ENCODE measurements at regions not wholly inside any gene's neighbourhood (a gene's known extent, or its start where the extent isn't known, plus 50 kb on each side); places are given as distances from the start of the nearest gene placed in this dataset.
A peak's percentile ranks its signal among the peaks of the same experiment; 100 is the strongest.
"Not testable (repeated sequence)": the region's sequence is repeated elsewhere in the genome, so short reads cannot be mapped to it uniquely, and the experiment has no call there.

- H3K9me3 ChIP-seq (ENCODE audit: control insufficient read depth in 2 of 2, low read length in 2 of 2); H3K9ac ChIP-seq (ENCODE audit: low read depth in 1 of 2, low read length in 2 of 2); H3K27ac ChIP-seq (ENCODE audit: low read depth in 2 of 2, low read length in 2 of 2); H3K4me1 ChIP-seq (ENCODE audit: control insufficient read depth in 2 of 2, insufficient read depth in 2 of 2, low read length in 2 of 2); H3K27me3 ChIP-seq (ENCODE audit: control insufficient read depth in 2 of 2, insufficient read depth in 2 of 2, low read length in 2 of 2); H3K36me3 ChIP-seq (ENCODE audit: control insufficient read depth in 2 of 2, insufficient read depth in 2 of 2, low read length in 2 of 2); H3K4me3 ChIP-seq (ENCODE audit: low read length in 2 of 2): not testable (repeated sequence)
Measured at GRCh38 chr7:76926416-76926815, 105.7 kb downstream of the SPDYE17 start.

GRCh38 chr7:76924756-76925155 is 107.4 kb downstream of the SPDYE17 start:
- not testable (repeated sequence) for H3K4me1 ChIP-seq (ENCODE audit: control insufficient read depth in 2 of 2, insufficient read depth in 2 of 2, low read length in 2 of 2); H3K27ac ChIP-seq (ENCODE audit: low read depth in 2 of 2, low read length in 2 of 2); H3K27me3 ChIP-seq (ENCODE audit: control insufficient read depth in 2 of 2, insufficient read depth in 2 of 2, low read length in 2 of 2); H3K9ac ChIP-seq (ENCODE audit: low read depth in 1 of 2, low read length in 2 of 2); H3K36me3 ChIP-seq (ENCODE audit: control insufficient read depth in 2 of 2, insufficient read depth in 2 of 2, low read length in 2 of 2); H3K4me3 ChIP-seq (ENCODE audit: low read length in 2 of 2); H3K9me3 ChIP-seq (ENCODE audit: control insufficient read depth in 2 of 2, low read length in 2 of 2)

- not testable (repeated sequence) for H3K27me3 ChIP-seq (ENCODE audit: control insufficient read depth in 2 of 2, insufficient read depth in 2 of 2, low read length in 2 of 2); H3K27ac ChIP-seq (ENCODE audit: low read depth in 2 of 2, low read length in 2 of 2); H3K4me1 ChIP-seq (ENCODE audit: control insufficient read depth in 2 of 2, insufficient read depth in 2 of 2, low read length in 2 of 2); H3K36me3 ChIP-seq (ENCODE audit: control insufficient read depth in 2 of 2, insufficient read depth in 2 of 2, low read length in 2 of 2); H3K9ac ChIP-seq (ENCODE audit: low read depth in 1 of 2, low read length in 2 of 2); H3K9me3 ChIP-seq (ENCODE audit: control insufficient read depth in 2 of 2, low read length in 2 of 2); H3K4me3 ChIP-seq (ENCODE audit: low read length in 2 of 2)
Measured at GRCh38 chr7:76918619-76919018, 113.5 kb downstream of the SPDYE17 start.

- H3K4me1 ChIP-seq (ENCODE audit: control insufficient read depth in 2 of 2, insufficient read depth in 2 of 2, low read length in 2 of 2); H3K36me3 ChIP-seq (ENCODE audit: control insufficient read depth in 2 of 2, insufficient read depth in 2 of 2, low read length in 2 of 2); H3K27ac ChIP-seq (ENCODE audit: low read depth in 2 of 2, low read length in 2 of 2); H3K9me3 ChIP-seq (ENCODE audit: control insufficient read depth in 2 of 2, low read length in 2 of 2); H3K9ac ChIP-seq (ENCODE audit: low read depth in 1 of 2, low read length in 2 of 2); H3K4me3 ChIP-seq (ENCODE audit: low read length in 2 of 2); H3K27me3 ChIP-seq (ENCODE audit: control insufficient read depth in 2 of 2, insufficient read depth in 2 of 2, low read length in 2 of 2): not testable (repeated sequence)
Measured at GRCh38 chr7:76914361-76914760, 117.8 kb downstream of the SPDYE17 start.

- H3K9me3 ChIP-seq (ENCODE audit: control insufficient read depth in 2 of 2, low read length in 2 of 2); H3K27ac ChIP-seq (ENCODE audit: low read depth in 2 of 2, low read length in 2 of 2); H3K4me1 ChIP-seq (ENCODE audit: control insufficient read depth in 2 of 2, insufficient read depth in 2 of 2, low read length in 2 of 2); H3K9ac ChIP-seq (ENCODE audit: low read depth in 1 of 2, low read length in 2 of 2); H3K36me3 ChIP-seq (ENCODE audit: control insufficient read depth in 2 of 2, insufficient read depth in 2 of 2, low read length in 2 of 2); H3K27me3 ChIP-seq (ENCODE audit: control insufficient read depth in 2 of 2, insufficient read depth in 2 of 2, low read length in 2 of 2): not testable (repeated sequence)
- peak overlapping the region in 1 of 2 donors; percentile 20 for H3K4me3 ChIP-seq (ENCODE audit: low read length in 2 of 2)
Measured at GRCh38 chr7:76912011-76912814, 119.9 kb downstream of the SPDYE17 start.

- H3K27me3 ChIP-seq (ENCODE audit: control insufficient read depth in 2 of 2, insufficient read depth in 2 of 2, low read length in 2 of 2); H3K4me1 ChIP-seq (ENCODE audit: control insufficient read depth in 2 of 2, insufficient read depth in 2 of 2, low read length in 2 of 2); H3K9me3 ChIP-seq (ENCODE audit: control insufficient read depth in 2 of 2, low read length in 2 of 2); H3K27ac ChIP-seq (ENCODE audit: low read depth in 2 of 2, low read length in 2 of 2); H3K9ac ChIP-seq (ENCODE audit: low read depth in 1 of 2, low read length in 2 of 2); H3K4me3 ChIP-seq (ENCODE audit: low read length in 2 of 2); H3K36me3 ChIP-seq (ENCODE audit: control insufficient read depth in 2 of 2, insufficient read depth in 2 of 2, low read length in 2 of 2): not testable (repeated sequence)
Measured at GRCh38 chr7:76904688-76905087, 127.5 kb downstream of the SPDYE17 start.

GRCh38 chr7:76901944-76902710 is 130.0 kb downstream of the SPDYE17 start:
- H3K4me3 ChIP-seq (ENCODE audit: low read length in 2 of 2): not testable (repeated sequence)

GRCh38 chr7:76898807-76899206 is 133.4 kb downstream of the SPDYE17 start:
- H3K27me3 ChIP-seq (ENCODE audit: control insufficient read depth in 2 of 2, insufficient read depth in 2 of 2, low read length in 2 of 2); H3K27ac ChIP-seq (ENCODE audit: low read depth in 2 of 2, low read length in 2 of 2); H3K36me3 ChIP-seq (ENCODE audit: control insufficient read depth in 2 of 2, insufficient read depth in 2 of 2, low read length in 2 of 2); H3K9me3 ChIP-seq (ENCODE audit: control insufficient read depth in 2 of 2, low read length in 2 of 2); H3K4me1 ChIP-seq (ENCODE audit: control insufficient read depth in 2 of 2, insufficient read depth in 2 of 2, low read length in 2 of 2); H3K9ac ChIP-seq (ENCODE audit: low read depth in 1 of 2, low read length in 2 of 2); H3K4me3 ChIP-seq (ENCODE audit: low read length in 2 of 2): not testable (repeated sequence)

More at GRCh38 chr7:76901944-76902710, 130.0 kb downstream of the SPDYE17 start:
- not testable (repeated sequence) for H3K36me3 ChIP-seq (ENCODE audit: control insufficient read depth in 2 of 2, insufficient read depth in 2 of 2, low read length in 2 of 2); H3K27me3 ChIP-seq (ENCODE audit: control insufficient read depth in 2 of 2, insufficient read depth in 2 of 2, low read length in 2 of 2); H3K4me1 ChIP-seq (ENCODE audit: control insufficient read depth in 2 of 2, insufficient read depth in 2 of 2, low read length in 2 of 2); H3K27ac ChIP-seq (ENCODE audit: low read depth in 2 of 2, low read length in 2 of 2); H3K9ac ChIP-seq (ENCODE audit: low read depth in 1 of 2, low read length in 2 of 2); H3K9me3 ChIP-seq (ENCODE audit: control insufficient read depth in 2 of 2, low read length in 2 of 2)

- H3K27ac ChIP-seq (ENCODE audit: low read depth in 2 of 2, low read length in 2 of 2); H3K9me3 ChIP-seq (ENCODE audit: control insufficient read depth in 2 of 2, low read length in 2 of 2); H3K9ac ChIP-seq (ENCODE audit: low read depth in 1 of 2, low read length in 2 of 2); H3K27me3 ChIP-seq (ENCODE audit: control insufficient read depth in 2 of 2, insufficient read depth in 2 of 2, low read length in 2 of 2); H3K4me3 ChIP-seq (ENCODE audit: low read length in 2 of 2); H3K4me1 ChIP-seq (ENCODE audit: control insufficient read depth in 2 of 2, insufficient read depth in 2 of 2, low read length in 2 of 2); H3K36me3 ChIP-seq (ENCODE audit: control insufficient read depth in 2 of 2, insufficient read depth in 2 of 2, low read length in 2 of 2): not testable (repeated sequence)
Measured at GRCh38 chr7:76897007-76897406, 135.2 kb downstream of the SPDYE17 start.

GRCh38 chr7:76895696-76896095 is 136.5 kb downstream of the SPDYE17 start:
- H3K9me3 ChIP-seq (ENCODE audit: control insufficient read depth in 2 of 2, low read length in 2 of 2); H3K9ac ChIP-seq (ENCODE audit: low read depth in 1 of 2, low read length in 2 of 2); H3K27ac ChIP-seq (ENCODE audit: low read depth in 2 of 2, low read length in 2 of 2); H3K4me1 ChIP-seq (ENCODE audit: control insufficient read depth in 2 of 2, insufficient read depth in 2 of 2, low read length in 2 of 2); H3K36me3 ChIP-seq (ENCODE audit: control insufficient read depth in 2 of 2, insufficient read depth in 2 of 2, low read length in 2 of 2); H3K27me3 ChIP-seq (ENCODE audit: control insufficient read depth in 2 of 2, insufficient read depth in 2 of 2, low read length in 2 of 2); H3K4me3 ChIP-seq (ENCODE audit: low read length in 2 of 2): not testable (repeated sequence)

Measured in mucosa of rectum (tissue), 2 donors.